Endothelial cell of umbilical vein (primary cell): ENCODE measurements at regions not wholly inside any gene's neighbourhood (a gene's known extent, or its start where the extent isn't known, plus 50 kb on each side); places are given as distances from the start of the nearest gene placed in this dataset.

Experiments used
- BruUV-seq: library from RNA; stranded (reverse); fragments of 400-500 nt; replicated peaks from 2 replicates; lab custom pipeline; 2021; lab: Mats Ljungman, UMichigan
- CTCF ChIA-PET: fragments of 300-600, 350-600 bp; sonication (Branson Sonifier 250); formaldehyde crosslinking; loops from one replicate; lab custom pipeline; 2021; ENCODE audit warnings: antibody characterized with exemption, inconsistent platforms; lab: Charles Lee
- POLR2A ChIA-PET: fragments of 300-600, 350-600 bp; sonication (Branson Sonifier 250); formaldehyde crosslinking; loops from one replicate; lab custom pipeline; 2021; ENCODE audit warnings: antibody characterized with exemption, inconsistent platforms; lab: Charles Lee
- DNase-seq: peaks from one replicate; pipeline ENCODE4 v3.0.0-alpha.2; 2011; ENCODE audit warnings: low read depth, low spot score
- FAIRE-seq: peaks from 2 replicates; lab custom pipeline; 2011; peaks lifted over from hg19 to GRCh38; lab: Jason Lieb, UNC
- H2AFZ ChIP-seq: 2 replicates; pipeline ENCODE4 v1.6.0; 2012; ENCODE audit warnings: low read depth, low read length, control low read depth, inconsistent platforms
- H3K27ac ChIP-seq: 2 replicates; pipeline ENCODE4 v1.5.1; 2011; ENCODE audit warnings: low read depth, mild to moderate bottlenecking, control low read depth, low read length, moderate library complexity; ENCODE audit not compliant: insufficient read depth
- H3K27me3 ChIP-seq, 2 experiments: 2 replicates each; pipeline versions ENCODE4 v1.6.0 to v1.6.1; 2011; ENCODE audit warnings: low read length in 2 of 2, mixed read lengths in 1 of 2; ENCODE audit not compliant: control insufficient read depth in 2 of 2, insufficient read depth in 2 of 2
- H3K36me3 ChIP-seq, 2 experiments: 2 replicates in 1 of 2; 3 replicates in 1 of 2; pipeline ENCODE4 v1.5.1; 2011; ENCODE audit warnings: low read length in 2 of 2, mild to moderate bottlenecking in 1 of 2, moderate library complexity in 1 of 2; ENCODE audit not compliant: control insufficient read depth in 2 of 2, insufficient read depth in 2 of 2; ENCODE audit errors: extremely low read depth in 1 of 2
- H3K4me1 ChIP-seq: 3 replicates; pipeline ENCODE4 v1.5.1; 2011; ENCODE audit warnings: mild to moderate bottlenecking, low read length; ENCODE audit not compliant: control insufficient read depth, insufficient read depth; ENCODE audit errors: extremely low read depth
- H3K4me2 ChIP-seq: 2 replicates; pipeline ENCODE4 v1.6.1; 2011; ENCODE audit warnings: low read length, control low read depth, mixed read lengths; ENCODE audit not compliant: insufficient read depth
- H3K4me3 ChIP-seq, 3 experiments: fragments of 200-600 bp in 1 of 3; sonication (generic), shearing (Covaris generic) in 1 of 3; replicated peaks in 1 of 3; 2 replicates each; pipeline ENCODE4 v1.5.1; 2011 to 2016; ENCODE audit warnings: control low read depth in 3 of 3, low read length in 3 of 3, mild to moderate bottlenecking in 2 of 3, inconsistent platforms in 1 of 3, low read depth in 1 of 3, moderate library complexity in 1 of 3; ENCODE audit not compliant: insufficient read depth in 1 of 3
- H3K79me2 ChIP-seq: 2 replicates; pipeline ENCODE4 v1.6.0; 2012; ENCODE audit warnings: low read length, inconsistent platforms; ENCODE audit not compliant: control insufficient read depth, insufficient read depth
- H3K9ac ChIP-seq: replicated peaks from 2 replicates; pipeline ENCODE3; 2011; ENCODE audit warnings: low read length, control low read depth; ENCODE audit not compliant: insufficient read depth; ENCODE audit errors: extremely low read depth
- H3K9me1 ChIP-seq: replicated peaks from 3 replicates; pipeline ENCODE4 v1.6.0; 2011; ENCODE audit warnings: mild to moderate bottlenecking, low read length; ENCODE audit not compliant: control insufficient read depth, insufficient read depth; ENCODE audit errors: extremely low read depth
- H3K9me3 ChIP-seq: replicated peaks from 2 replicates; pipeline ENCODE4 v1.5.1; 2012; ENCODE audit warnings: low read length, inconsistent platforms; ENCODE audit not compliant: control insufficient read depth, insufficient read depth
- H4K20me1 ChIP-seq: replicated peaks from 2 replicates; pipeline ENCODE3; 2011; ENCODE audit warnings: mild to moderate bottlenecking, low read length; ENCODE audit not compliant: control insufficient read depth, insufficient read depth; ENCODE audit errors: extremely low read depth
- CTCF ChIP-seq, 2 donors: IDR thresholded peaks; 1 replicate in 1 of 2; 2 replicates in 1 of 2; pipeline ENCODE4 v1.5.1; 2011; ENCODE audit warnings: low read length in 2 of 2, mild to moderate bottlenecking in 2 of 2, moderate library complexity in 2 of 2, control low read depth in 1 of 2, inconsistent platforms in 1 of 2, low read depth in 1 of 2; ENCODE audit not compliant: insufficient read depth in 1 of 2; ENCODE audit errors: extremely low read depth in 1 of 2
- EZH2 ChIP-seq: IDR thresholded peaks from 2 replicates; pipeline ENCODE4 v1.6.1; 2012; ENCODE audit warnings: borderline replicate concordance, low read depth, mild to moderate bottlenecking, moderate library complexity, low read length, inconsistent platforms; ENCODE audit not compliant: severe bottlenecking
- FOS ChIP-seq: IDR thresholded peaks from 2 replicates; pipeline ENCODE4 v1.6.1; 2011; ENCODE audit warnings: mild to moderate bottlenecking, low read length, moderate library complexity, borderline replicate concordance; ENCODE audit not compliant: insufficient read depth
- GATA2 ChIP-seq: IDR thresholded peaks from 2 replicates; pipeline ENCODE4 v1.7.0; 2011; ENCODE audit warnings: low read depth, mild to moderate bottlenecking, moderate library complexity, mixed read lengths, low read length; ENCODE audit not compliant: insufficient read length, insufficient read depth
- JUN ChIP-seq: IDR thresholded peaks from 2 replicates; pipeline ENCODE4 v1.6.1; 2011; ENCODE audit warnings: borderline replicate concordance, low read depth; ENCODE audit not compliant: insufficient read length, insufficient read depth
- MAX ChIP-seq: IDR thresholded peaks from 2 replicates; pipeline ENCODE4 v1.6.1; 2011; ENCODE audit not compliant: insufficient read depth, insufficient read length
- MYC ChIP-seq: IDR thresholded peaks from one replicate; pipeline ENCODE4 v1.6.1; 2011; ENCODE audit warnings: mild to moderate bottlenecking, low read depth, low read length
- POLR2A ChIP-seq: IDR thresholded peaks from 2 replicates; pipeline ENCODE4 v1.6.1; 2012; ENCODE audit warnings: low read depth, mild to moderate bottlenecking, control low read depth, low read length
- POLR2AphosphoS5 ChIP-seq: IDR thresholded peaks from 2 replicates; pipeline ENCODE4 v1.6.1; 2012; ENCODE audit warnings: low read depth, mild to moderate bottlenecking, control low read depth, low read length, moderate library complexity; ENCODE audit not compliant: insufficient read depth
- dilution Hi-C: fragments of 300-500 bp; cut with MboI; formaldehyde crosslinking; loops from one replicate; pipeline ENCODE4 v1.15.0; 2019; ENCODE audit warnings: low sequenced_read_pairs; ENCODE audit not compliant: extremely low pct_ligation_motif_present
- intact Hi-C: fragments of 100-400 bp; cut with micrococcal nuclease; formaldehyde crosslinking; loops from one replicate; pipeline ENCODE4 v1.10.0; 2022

GRCh38 chr6:118708055-118708454 lies 56.7 kb upstream of the CEP85L start:
- Histone ChIP-seq H4K20me1 (no peaks in the 10 kb centered on the region), H3K4me1 (peaks cover 27% of the 10 kb centered on the region), H3K9ac (peak overlapping the region; percentile 80), H2AFZ (peak overlapping the region; percentile 41), H3K4me3 (no peak overlapping the region), H3K4me2 (peak overlapping the region; percentile 88), H3K27me3 (no peaks in the 10 kb centered on the region), H3K79me2 (no peaks in the 10 kb centered on the region), H3K27ac (peak overlapping the region; percentile 93), H3K36me3 (no peaks in the 10 kb centered on the region), H3K9me1 (no peaks in the 10 kb centered on the region), H3K9me3 (no peaks in the 10 kb centered on the region)
- intact Hi-C loops (loop anchor here (2.0 to 10.0 kb wide), 3 partner anchors 69 to 1213 kb away; no protein-coding TSS in a partner anchor), dilution Hi-C loops (no loop called here)
- ChIA-PET POLR2A (interaction anchor here (0.6 to 0.9 kb wide), 3 partner anchors 10 to 167 kb away, joined by 3 read pairs; no protein-coding TSS in a partner anchor), CTCF (interaction anchor here (0.5 to 1.5 kb wide), 4 partner anchors 16 to 867 kb away, joined by 3 to 6 read pairs (median 4); no protein-coding TSS in a partner anchor)
- no peak for TF ChIP-seq GATA2
- TF ChIP-seq POLR2AphosphoS5 = no peak
- TF ChIP-seq EZH2 = no peak
- no peak for TF ChIP-seq POLR2A
- TF ChIP-seq JUN = no peak
- TF ChIP-seq MAX = no peak
- TF ChIP-seq CTCF (IDR thresholded peaks at IDR 0.05; ENCODE audit: extremely low read depth in 1 of 2, insufficient read depth in 1 of 2, low read depth in 1 of 2, low read length in 2 of 2) = no peak
- TF ChIP-seq MYC = no peak
- no peak for TF ChIP-seq FOS
- no TSS peak for BruUV-seq
- DNase-seq (peak; percentile 29), FAIRE-seq (peak; percentile 18)
